ENCODE measurements at regions not wholly inside any gene's neighbourhood (a gene's known extent, or its start where the extent isn't known, plus 50 kb on each side); places are given as distances from the start of the nearest gene placed in this dataset.

GRCh38 chr15:95916568-95916967 is 413.9 kb upstream of the NR2F2 start:
- H3K36me3 ChIP-seq (ENCODE audit: control insufficient read depth, insufficient read depth, low read length, severe bottlenecking): no peaks in the 10 kb centered on the region
- no peak overlapping the region for H3K4me3 ChIP-seq (ENCODE audit: low read length)
- no peak for DNase-seq (ENCODE audit: low read depth)
- no peaks in the 10 kb centered on the region for H3K27me3 ChIP-seq (replicated peaks; ENCODE audit: control insufficient read depth, insufficient read depth, low read length)
- no peaks in the 10 kb centered on the region for H3K4me1 ChIP-seq (ENCODE audit: control insufficient read depth, insufficient read depth, low read length)
- no peaks in the 10 kb centered on the region for H3K9me3 ChIP-seq (ENCODE audit: control insufficient read depth, low read length)
- H3K9ac ChIP-seq (ENCODE audit: low read length): no peak overlapping the region

- Histone ChIP-seq H3K27me3 (replicated peaks; ENCODE audit: control insufficient read depth, insufficient read depth, low read length) (no peaks in the 10 kb centered on the region), H3K4me3 (ENCODE audit: low read length) (no peak overlapping the region), H3K4me1 (ENCODE audit: control insufficient read depth, insufficient read depth, low read length) (no peaks in the 10 kb centered on the region), H3K36me3 (ENCODE audit: control insufficient read depth, insufficient read depth, low read length, severe bottlenecking) (no peaks in the 10 kb centered on the region), H3K9me3 (ENCODE audit: control insufficient read depth, low read length) (no peaks in the 10 kb centered on the region), H3K9ac (ENCODE audit: low read length) (no peak overlapping the region)
- DNase-seq (ENCODE audit: low read depth): no peak
Measured at GRCh38 chr15:95918525-95918924, 412.0 kb upstream of the NR2F2 start.

- no peak for DNase-seq (ENCODE audit: low read depth)
- Histone ChIP-seq H3K9me3 (ENCODE audit: control insufficient read depth, low read length) (no peaks in the 10 kb centered on the region), H3K36me3 (ENCODE audit: control insufficient read depth, insufficient read depth, low read length, severe bottlenecking) (no peaks in the 10 kb centered on the region), H3K27me3 (replicated peaks; ENCODE audit: control insufficient read depth, insufficient read depth, low read length) (no peaks in the 10 kb centered on the region), H3K4me1 (ENCODE audit: control insufficient read depth, insufficient read depth, low read length) (no peaks in the 10 kb centered on the region), H3K9ac (ENCODE audit: low read length) (no peak overlapping the region), H3K4me3 (ENCODE audit: low read length) (no peak overlapping the region)
Measured at GRCh38 chr15:95919460-95919859, 411.0 kb upstream of the NR2F2 start.

GRCh38 chr15:95921404-95921803 is 409.1 kb upstream of the NR2F2 start:
- H3K9ac ChIP-seq (ENCODE audit: low read length): no peak overlapping the region
- no peaks in the 10 kb centered on the region for H3K36me3 ChIP-seq (ENCODE audit: control insufficient read depth, insufficient read depth, low read length, severe bottlenecking)
- no peak for DNase-seq (ENCODE audit: low read depth)
- no peaks in the 10 kb centered on the region for H3K4me1 ChIP-seq (ENCODE audit: control insufficient read depth, insufficient read depth, low read length)
- no peaks in the 10 kb centered on the region for H3K9me3 ChIP-seq (ENCODE audit: control insufficient read depth, low read length)
- no peaks in the 10 kb centered on the region for H3K27me3 ChIP-seq (replicated peaks; ENCODE audit: control insufficient read depth, insufficient read depth, low read length)
- H3K4me3 ChIP-seq (ENCODE audit: low read length): no peak overlapping the region

- no peak for DNase-seq (ENCODE audit: low read depth)
- Histone ChIP-seq H3K4me3 (ENCODE audit: low read length) (no peak overlapping the region), H3K4me1 (ENCODE audit: control insufficient read depth, insufficient read depth, low read length) (no peaks in the 10 kb centered on the region), H3K27me3 (replicated peaks; ENCODE audit: control insufficient read depth, insufficient read depth, low read length) (no peaks in the 10 kb centered on the region), H3K9me3 (ENCODE audit: control insufficient read depth, low read length) (no peaks in the 10 kb centered on the region), H3K9ac (ENCODE audit: low read length) (no peak overlapping the region), H3K36me3 (ENCODE audit: control insufficient read depth, insufficient read depth, low read length, severe bottlenecking) (no peaks in the 10 kb centered on the region)
Measured at GRCh38 chr15:95922431-95922830, 408.1 kb upstream of the NR2F2 start.

- no peaks in the 10 kb centered on the region for H3K9me3 ChIP-seq (ENCODE audit: control insufficient read depth, low read length)
- H3K36me3 ChIP-seq (ENCODE audit: control insufficient read depth, insufficient read depth, low read length, severe bottlenecking): no peaks in the 10 kb centered on the region
- H3K4me1 ChIP-seq (ENCODE audit: control insufficient read depth, insufficient read depth, low read length): no peaks in the 10 kb centered on the region
- no peaks in the 10 kb centered on the region for H3K27me3 ChIP-seq (replicated peaks; ENCODE audit: control insufficient read depth, insufficient read depth, low read length)
- DNase-seq (ENCODE audit: low read depth): no peak
- H3K9ac ChIP-seq (ENCODE audit: low read length): no peak overlapping the region
- H3K4me3 ChIP-seq (ENCODE audit: low read length): no peak overlapping the region
Measured at GRCh38 chr15:95923792-95924191, 406.7 kb upstream of the NR2F2 start.

- Histone ChIP-seq H3K4me1 (ENCODE audit: control insufficient read depth, insufficient read depth, low read length) (no peaks in the 10 kb centered on the region), H3K9ac (ENCODE audit: low read length) (no peak overlapping the region), H3K9me3 (ENCODE audit: control insufficient read depth, low read length) (no peaks in the 10 kb centered on the region), H3K4me3 (ENCODE audit: low read length) (no peak overlapping the region), H3K36me3 (ENCODE audit: control insufficient read depth, insufficient read depth, low read length, severe bottlenecking) (no peaks in the 10 kb centered on the region), H3K27me3 (replicated peaks; ENCODE audit: control insufficient read depth, insufficient read depth, low read length) (no peaks in the 10 kb centered on the region)
- DNase-seq (ENCODE audit: low read depth): no peak
Measured at GRCh38 chr15:95928822-95929221, 401.7 kb upstream of the NR2F2 start.

GRCh38 chr15:95929232-95929846 is 401.2 kb upstream of the NR2F2 start:
- H3K9ac ChIP-seq (ENCODE audit: low read length): no peak overlapping the region
- no peaks in the 10 kb centered on the region for H3K9me3 ChIP-seq (ENCODE audit: control insufficient read depth, low read length)
- H3K4me3 ChIP-seq (ENCODE audit: low read length): no peak overlapping the region
- no peaks in the 10 kb centered on the region for H3K36me3 ChIP-seq (ENCODE audit: control insufficient read depth, insufficient read depth, low read length, severe bottlenecking)
- H3K27me3 ChIP-seq (replicated peaks; ENCODE audit: control insufficient read depth, insufficient read depth, low read length): no peaks in the 10 kb centered on the region
- no peak for DNase-seq (ENCODE audit: low read depth)
- H3K4me1 ChIP-seq (ENCODE audit: control insufficient read depth, insufficient read depth, low read length): no peaks in the 10 kb centered on the region

GRCh38 chr15:95930659-95931375 is 399.7 kb upstream of the NR2F2 start:
- H3K27me3 ChIP-seq (replicated peaks; ENCODE audit: control insufficient read depth, insufficient read depth, low read length): no peaks in the 10 kb centered on the region
- DNase-seq (ENCODE audit: low read depth): no peak
- H3K4me3 ChIP-seq (ENCODE audit: low read length): no peak overlapping the region
- no peaks in the 10 kb centered on the region for H3K36me3 ChIP-seq (ENCODE audit: control insufficient read depth, insufficient read depth, low read length, severe bottlenecking)
- no peaks in the 10 kb centered on the region for H3K4me1 ChIP-seq (ENCODE audit: control insufficient read depth, insufficient read depth, low read length)
- H3K9ac ChIP-seq (ENCODE audit: low read length): no peak overlapping the region
- no peaks in the 10 kb centered on the region for H3K9me3 ChIP-seq (ENCODE audit: control insufficient read depth, low read length)

GRCh38 chr15:95931619-95932018 is 398.9 kb upstream of the NR2F2 start:
- Histone ChIP-seq H3K27me3 (replicated peaks; ENCODE audit: control insufficient read depth, insufficient read depth, low read length) (no peaks in the 10 kb centered on the region), H3K9me3 (ENCODE audit: control insufficient read depth, low read length) (no peaks in the 10 kb centered on the region), H3K9ac (ENCODE audit: low read length) (no peak overlapping the region), H3K36me3 (ENCODE audit: control insufficient read depth, insufficient read depth, low read length, severe bottlenecking) (no peaks in the 10 kb centered on the region), H3K4me3 (ENCODE audit: low read length) (no peak overlapping the region), H3K4me1 (ENCODE audit: control insufficient read depth, insufficient read depth, low read length) (no peaks in the 10 kb centered on the region)
- DNase-seq (ENCODE audit: low read depth): no peak

- Histone ChIP-seq H3K9me3 (ENCODE audit: control insufficient read depth, low read length) (no peaks in the 10 kb centered on the region), H3K4me3 (ENCODE audit: low read length) (no peak overlapping the region), H3K9ac (ENCODE audit: low read length) (no peak overlapping the region), H3K36me3 (ENCODE audit: control insufficient read depth, insufficient read depth, low read length, severe bottlenecking) (no peaks in the 10 kb centered on the region), H3K27me3 (replicated peaks; ENCODE audit: control insufficient read depth, insufficient read depth, low read length) (no peaks in the 10 kb centered on the region), H3K4me1 (ENCODE audit: control insufficient read depth, insufficient read depth, low read length) (no peaks in the 10 kb centered on the region)
- DNase-seq (ENCODE audit: low read depth): no peak
Measured at GRCh38 chr15:95932141-95932540, 398.4 kb upstream of the NR2F2 start.

GRCh38 chr15:95932676-95933075 is 397.8 kb upstream of the NR2F2 start:
- Histone ChIP-seq H3K27me3 (replicated peaks; ENCODE audit: control insufficient read depth, insufficient read depth, low read length) (no peaks in the 10 kb centered on the region), H3K9ac (ENCODE audit: low read length) (no peak overlapping the region), H3K9me3 (ENCODE audit: control insufficient read depth, low read length) (no peaks in the 10 kb centered on the region), H3K36me3 (ENCODE audit: control insufficient read depth, insufficient read depth, low read length, severe bottlenecking) (no peaks in the 10 kb centered on the region), H3K4me1 (ENCODE audit: control insufficient read depth, insufficient read depth, low read length) (no peaks in the 10 kb centered on the region), H3K4me3 (ENCODE audit: low read length) (no peak overlapping the region)
- DNase-seq (ENCODE audit: low read depth): no peak

Data from adipocyte (in vitro differentiated cells).